GM23248 (cell line): ENCODE measurements at regions not wholly inside any gene's neighbourhood (a gene's known extent, or its start where the extent isn't known, plus 50 kb on each side); places are given as distances from the start of the nearest gene placed in this dataset.

Experiments
- DNase-seq: peaks from one replicate; pipeline ENCODE4 v3.0.0-alpha.2; 2015
- H2AFZ ChIP-seq: fragments of 200-600 bp; sonication (generic); 2 replicates; pipeline ENCODE4 v1.6.1; 2016; ENCODE audit warnings: antibody characterized with exemption
- H3F3A ChIP-seq: fragments of 200-600 bp; sonication (generic); 2 replicates; pipeline ENCODE4 v1.6.1; 2016; ENCODE audit warnings: mild to moderate bottlenecking, antibody characterized with exemption, mixed run types; ENCODE audit not compliant: insufficient read depth
- H3K27ac ChIP-seq: fragments of 200-600 bp; sonication (generic); 2 replicates; pipeline ENCODE4 v1.5.1; 2016; ENCODE audit warnings: mild to moderate bottlenecking
- H3K27me3 ChIP-seq: fragments of 200-600 bp; sonication (generic); replicated peaks from 2 replicates; pipeline ENCODE4 v1.6.1; 2016; ENCODE audit warnings: mild to moderate bottlenecking; ENCODE audit not compliant: insufficient read depth
- H3K36me3 ChIP-seq: fragments of 200-600 bp; sonication (generic); 2 replicates; pipeline ENCODE4 v1.6.1; 2016; ENCODE audit warnings: low read depth, mild to moderate bottlenecking
- H3K4me1 ChIP-seq: fragments of 200-600 bp; sonication (generic); 2 replicates; pipeline ENCODE4 v1.6.1; 2016; ENCODE audit warnings: mild to moderate bottlenecking; ENCODE audit not compliant: insufficient read depth
- H3K4me2 ChIP-seq: fragments of 200-600 bp; sonication (generic); one replicate; pipeline ENCODE4 v1.6.1; 2016; ENCODE audit warnings: mild to moderate bottlenecking; ENCODE audit not compliant: unreplicated experiment
- H3K4me3 ChIP-seq: fragments of 200-600 bp; sonication (generic); 2 replicates; pipeline ENCODE4 v1.5.1; 2016; ENCODE audit warnings: mild to moderate bottlenecking
- H3K79me2 ChIP-seq: fragments of 200-600 bp; sonication (generic); 2 replicates; pipeline ENCODE4 v1.6.1; 2016; ENCODE audit warnings: mild to moderate bottlenecking; ENCODE audit not compliant: insufficient read depth
- H3K9ac ChIP-seq: fragments of 200-600 bp; sonication (generic); 2 replicates; pipeline ENCODE4 v1.6.1; 2016; ENCODE audit warnings: mild to moderate bottlenecking
- H3K9me2 ChIP-seq: fragments of 200-600 bp; sonication (generic); 2 replicates; pipeline ENCODE4 v1.6.1; 2016; ENCODE audit warnings: mixed run types, mild to moderate bottlenecking, moderate library complexity; ENCODE audit not compliant: insufficient read depth
- H3K9me3 ChIP-seq: fragments of 200-600 bp; sonication (generic); one replicate; pipeline ENCODE4 v1.6.1; 2017; ENCODE audit warnings: low read depth
- H4K20me1 ChIP-seq: fragments of 200-600 bp; sonication (generic); 2 replicates; pipeline ENCODE4 v1.6.0; 2016; ENCODE audit not compliant: insufficient read depth
- EZH2 ChIP-seq: fragments of 200-600 bp; sonication (generic); IDR thresholded peaks from 2 replicates; pipeline ENCODE4 v1.6.1; 2018; ENCODE audit warnings: antibody characterized with exemption, mild to moderate bottlenecking; ENCODE audit not compliant: insufficient read depth, poor library complexity, severe bottlenecking
- EZH2phosphoT487 ChIP-seq: fragments of 200-600 bp; sonication (generic); IDR thresholded peaks from 2 replicates; pipeline ENCODE4 v1.6.1; 2018; ENCODE audit warnings: antibody characterized with exemption, moderate library complexity, mild to moderate bottlenecking, low read depth; ENCODE audit not compliant: insufficient read depth
- WGBS, 2 experiments: methylation state at CpG; one replicate each; pipeline ENCODE4 v1.1.6; 2015 to 2017; ENCODE audit warnings: low lambda C conversion rate in 2 of 2, low coverage in 1 of 2; ENCODE audit errors: missing lambda C conversion rate in 2 of 2; 5-methylcytosine and 5-hydroxymethylcytosine counted together
- in situ Hi-C: fragments of 300-500 bp; cut with MboI; formaldehyde crosslinking; loops from 2 replicates; pipeline ENCODE4 v1.15.0; 2020

DNA sequence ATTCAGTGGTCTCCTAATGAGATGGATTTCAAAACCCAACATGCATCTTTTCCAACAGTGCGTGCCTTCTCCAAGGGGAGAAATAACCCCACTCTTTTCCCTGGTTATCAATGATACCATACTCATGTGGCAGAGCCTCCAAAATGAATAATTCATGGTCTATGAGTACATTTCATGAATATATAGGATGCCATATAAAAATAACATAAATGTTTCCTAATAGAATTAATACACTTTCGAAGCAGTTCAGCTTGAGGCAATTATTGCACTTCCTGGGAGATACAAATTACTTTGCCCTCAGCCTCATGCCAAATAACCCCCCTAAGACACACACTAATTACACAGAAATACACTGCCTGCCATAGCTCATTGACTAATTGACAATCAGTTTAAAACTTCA, 318.6 kb downstream of the ZSWIM6 start:
- DNase-seq: no peak
- Histone ChIP-seq H3K79me2 (no peaks in the 10 kb centered on the region), H3K9me2 (no peaks in the 10 kb centered on the region), H3K27me3 (peaks cover 11% of the 10 kb centered on the region), H3K4me1 (no peaks in the 10 kb centered on the region), H3K4me2 (no peak overlapping the region), H3K9ac (no peak overlapping the region), H4K20me1 (no peaks in the 10 kb centered on the region), H3K36me3 (no peaks in the 10 kb centered on the region), H2AFZ (no peak overlapping the region), H3K27ac (no peak overlapping the region), H3F3A (no peaks in the 10 kb centered on the region), H3K4me3 (no peak overlapping the region), H3K9me3 (no peaks in the 10 kb centered on the region)
- 76 to 78% methylated on average over 2 of the region's 2 CpGs for WGBS, 2 experiments
- TF ChIP-seq EZH2phosphoT487: no peak
- no peak for TF ChIP-seq EZH2
- in situ Hi-C loops: loop anchor here (25.0 kb wide), 2 partner anchors 488 to 688 kb away; partner anchors contain the start of gene SMIM15

DNA sequence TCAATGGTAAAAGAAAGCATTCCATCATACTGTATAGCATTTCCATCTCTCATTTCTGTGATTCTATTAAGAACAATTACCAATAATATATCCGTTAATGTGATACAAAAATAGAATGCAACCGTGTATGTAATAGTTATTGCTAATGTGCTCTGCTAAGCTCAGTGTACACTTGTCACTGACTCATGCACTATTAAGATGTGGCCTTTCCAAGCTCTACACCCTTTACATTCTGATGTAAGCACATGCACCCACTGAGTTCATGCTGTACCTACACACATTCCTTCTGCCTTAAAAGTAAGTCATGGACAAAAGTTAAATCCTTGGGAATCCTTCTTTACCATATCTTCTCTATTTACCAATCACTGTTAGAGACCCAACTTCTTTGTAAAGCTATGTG, 319.1 kb downstream of the ZSWIM6 start:
- Histone ChIP-seq H3K27me3 (peaks cover 11% of the 10 kb centered on the region), H3K4me2 (no peak overlapping the region), H3K36me3 (no peaks in the 10 kb centered on the region), H2AFZ (no peak overlapping the region), H3K9me2 (no peaks in the 10 kb centered on the region), H3K9me3 (no peaks in the 10 kb centered on the region), H3K4me1 (no peaks in the 10 kb centered on the region), H4K20me1 (no peaks in the 10 kb centered on the region), H3K79me2 (no peaks in the 10 kb centered on the region), H3F3A (no peaks in the 10 kb centered on the region), H3K4me3 (no peak overlapping the region), H3K27ac (no peak overlapping the region), H3K9ac (no peak overlapping the region)
- no peak for TF ChIP-seq EZH2
- TF ChIP-seq EZH2phosphoT487: no peak
- no peak for DNase-seq
- WGBS, 2 experiments: 50% methylated on average over 2 of the region's 2 CpGs
- in situ Hi-C loops: loop anchor here (25.0 kb wide), 2 partner anchors 489 to 689 kb away; partner anchors contain the start of gene SMIM15

DNA sequence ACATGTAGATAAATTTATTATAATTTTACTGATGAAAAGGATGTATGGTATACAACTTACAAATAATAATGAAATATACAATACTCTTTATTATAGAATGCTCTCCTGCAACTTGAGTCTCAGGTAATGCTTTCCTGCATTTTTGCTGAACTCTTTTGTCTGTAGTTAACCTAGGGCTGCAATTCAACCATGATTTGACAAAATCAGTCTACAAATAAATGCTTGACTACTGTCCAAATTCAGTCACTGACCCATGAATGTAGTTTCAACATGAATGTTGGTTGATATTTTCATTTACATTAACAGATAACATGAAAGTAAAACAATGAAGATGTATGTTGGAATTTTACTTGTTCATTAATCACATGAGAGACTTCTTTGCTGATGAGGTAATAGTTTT, 320.9 kb downstream of the ZSWIM6 start:
- in situ Hi-C loops: loop anchor here (25.0 kb wide), 2 partner anchors 491 to 691 kb away; partner anchors contain the start of gene SMIM15

DNA sequence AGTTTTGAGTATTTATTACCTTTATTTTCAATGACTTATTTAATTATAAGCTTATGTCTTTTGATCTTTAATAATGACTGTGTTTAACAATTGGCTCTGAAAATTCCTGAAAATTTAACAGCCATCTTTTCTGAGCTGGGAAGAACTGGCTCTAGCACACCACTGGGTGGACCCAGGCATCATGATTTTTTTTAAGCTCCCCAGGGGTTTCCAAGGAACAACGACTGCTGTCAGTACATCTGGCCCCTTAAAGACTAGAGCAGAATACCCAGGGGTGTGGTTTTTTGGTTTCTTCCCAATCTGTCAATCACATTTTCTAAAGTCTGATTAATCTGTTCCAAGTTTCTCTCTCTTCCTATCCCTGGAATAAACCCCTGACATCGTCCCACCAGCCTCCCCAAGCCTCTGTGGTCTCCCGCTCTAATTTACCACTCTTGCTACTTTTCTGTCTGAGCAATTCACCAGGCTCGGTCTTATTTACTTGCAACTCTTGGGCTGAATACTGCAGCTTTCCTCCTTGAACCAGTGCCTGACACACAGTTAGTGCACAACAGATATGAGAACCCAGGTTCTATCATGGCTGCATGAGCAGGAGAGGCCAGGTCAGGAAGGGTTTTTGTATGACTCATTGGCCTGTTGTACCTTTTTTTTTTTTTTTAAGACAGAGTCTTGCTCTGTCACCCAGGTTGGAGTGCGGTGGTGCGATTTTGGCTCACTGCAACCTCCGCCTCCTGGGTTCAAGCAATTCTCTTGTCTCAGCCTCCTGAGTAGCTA, 321.9 kb downstream of the ZSWIM6 start:
- Histone ChIP-seq H3K79me2 (no peaks in the 10 kb centered on the region), H3K36me3 (no peaks in the 10 kb centered on the region), H3K27ac (no peak overlapping the region), H2AFZ (no peak overlapping the region), H3K4me3 (no peak overlapping the region), H4K20me1 (no peaks in the 10 kb centered on the region), H3K9me3 (no peaks in the 10 kb centered on the region), H3K4me2 (no peak overlapping the region), H3K9ac (no peak overlapping the region), H3K27me3 (no peaks in the 10 kb centered on the region), H3K9me2 (no peaks in the 10 kb centered on the region), H3K4me1 (no peaks in the 10 kb centered on the region), H3F3A (no peaks in the 10 kb centered on the region)
- TF ChIP-seq EZH2 (no peak), EZH2phosphoT487 (no peak)
- no peak for DNase-seq
- WGBS, 2 experiments: 69 to 71% methylated on average over 7 of the region's 7 CpGs
- in situ Hi-C loops: loop anchor here (25.0 kb wide), 2 partner anchors 492 to 692 kb away; partner anchors contain the start of gene SMIM15

More for the DNA sequence above, 320.9 kb downstream of the ZSWIM6 start:
- Histone ChIP-seq H3K27me3 (no peaks in the 10 kb centered on the region), H3K9me3 (no peaks in the 10 kb centered on the region), H4K20me1 (no peaks in the 10 kb centered on the region), H3K4me2 (no peak overlapping the region), H2AFZ (no peak overlapping the region), H3K79me2 (no peaks in the 10 kb centered on the region), H3F3A (no peaks in the 10 kb centered on the region), H3K4me1 (no peaks in the 10 kb centered on the region), H3K27ac (no peak overlapping the region), H3K9me2 (no peaks in the 10 kb centered on the region), H3K9ac (no peak overlapping the region), H3K36me3 (no peaks in the 10 kb centered on the region), H3K4me3 (no peak overlapping the region)
- no peak for DNase-seq
- TF ChIP-seq EZH2 (no peak), EZH2phosphoT487 (no peak)
